ENCODE measurements at regions not wholly inside any gene's neighbourhood (a gene's known extent, or its start where the extent isn't known, plus 50 kb on each side); places are given as distances from the start of the nearest gene placed in this dataset.

GRCh38 chr3:28018925-28019718 is 222.3 kb upstream of the CMC1 start:
- in situ Hi-C loops (cut with MboI), result no loop called here
- Histone ChIP-seq H3K79me2 (ENCODE audit: control insufficient read depth, insufficient read depth, low read length) (no peaks in the 10 kb centered on the region), H3K36me3 (ENCODE audit: control insufficient read depth, insufficient read depth, low read length) (no peaks in the 10 kb centered on the region), H3K4me3 (no peak overlapping the region), H2AFZ (ENCODE audit: low read depth, low read length) (no peak overlapping the region), H3K9me3 (replicated peaks; ENCODE audit: control insufficient read depth, insufficient read depth, low read depth, low read length) (peaks cover 3% of the 10 kb centered on the region; the same call in 1 of the 2 replicates), H3K4me2 (ENCODE audit: insufficient read depth, low read length) (no peak overlapping the region), H3K9ac (ENCODE audit: insufficient read depth in 1 of 2, low read depth in 2 of 2, low read length in 2 of 2) (no peak overlapping the region), H4K20me1 (replicated peaks; ENCODE audit: control insufficient read depth, insufficient read depth, low read length) (no peaks in the 10 kb centered on the region), H3K27ac (ENCODE audit: extremely low read depth, low read depth, low read length) (no peak overlapping the region), H3K27me3 (ENCODE audit: control insufficient read depth in 2 of 2, insufficient read depth in 2 of 2, low read length in 2 of 2) (no peaks in the 10 kb centered on the region), H3K4me1 (replicated peaks in 1 of 2; ENCODE audit: control insufficient read depth in 2 of 2, insufficient read depth in 2 of 2, low read length in 2 of 2) (no peaks in the 10 kb centered on the region), H3K9me1 (ENCODE audit: control insufficient read depth, insufficient read depth, low read length) (no peaks in the 10 kb centered on the region)
- TF ChIP-seq ZNF124 (CRISPR knock-in tag; IDR thresholded peaks at IDR 0.05), result no peak
- no peak for TF ChIP-seq HOMEZ (CRISPR knock-in tag; IDR thresholded peaks at IDR 0.05)
- TF ChIP-seq KLF16 (IDR thresholded peaks at IDR 0.05), result no peak
- no peak for TF ChIP-seq ZNF445 (CRISPR knock-in tag; IDR thresholded peaks at IDR 0.05; ENCODE audit: low read depth)
- no peak for TF ChIP-seq PATZ1 (CRISPR knock-in tag; IDR thresholded peaks at IDR 0.05; ENCODE audit: borderline replicate concordance)
- no peak for TF ChIP-seq RFX5 (IDR thresholded peaks at IDR 0.05; ENCODE audit: low read depth, low read length)
- no peak for TF ChIP-seq MAFF (IDR thresholded peaks at IDR 0.05; ENCODE audit: low read length)
- no peak for TF ChIP-seq ARID3B (CRISPR knock-in tag; IDR thresholded peaks at IDR 0.05; ENCODE audit: borderline replicate concordance)
- no peak for TF ChIP-seq NFRKB (IDR thresholded peaks at IDR 0.05; ENCODE audit: low read depth)
- TF ChIP-seq E2F6 (IDR thresholded peaks at IDR 0.05; ENCODE audit: borderline replicate concordance in 1 of 2, extremely low read depth in 1 of 2, insufficient read depth in 1 of 2, insufficient read length in 1 of 2, low read depth in 1 of 2, low read length in 1 of 2, poor library complexity in 1 of 2, severe bottlenecking in 1 of 2), result no peak
- TF ChIP-seq HIVEP1 (CRISPR knock-in tag; IDR thresholded peaks at IDR 0.05), result no peak
- no peak for TF ChIP-seq ZNF436 (CRISPR knock-in tag; IDR thresholded peaks at IDR 0.05)
- intact Hi-C loops (cut with micrococcal nuclease), result no loop called here
- no peak for ATAC-seq
- no peak for FAIRE-seq
- ChIA-PET POLR2A (no interaction called here), CTCF (ENCODE audit: low intra/inter-chr PET ratio) (no interaction called here)
- DNase-seq (ENCODE audit: extremely low read depth in 1 of 4, low spot score in 3 of 4), result no peak
- no TSS peak for BruUV-seq (replicated peaks)
- WGBS (ENCODE audit: insufficient coverage, low coverage, missing lambda C conversion rate), result 3% methylated on average over 11 of the region's 11 CpGs

Measured in K562 (cell line).